Progenitor cell of endocrine pancreas (in vitro differentiated cells): ENCODE measurements at regions not wholly inside any gene's neighbourhood (a gene's known extent, or its start where the extent isn't known, plus 50 kb on each side); places are given as distances from the start of the nearest gene placed in this dataset.

Experiments used
- DNase-seq: peaks from one replicate; pipeline ENCODE4 v3.0.0; 2021; ENCODE audit warnings: low spot score; ENCODE audit not compliant: unreplicated experiment
- H3K27ac Mint-ChIP-seq: 2 replicates; pipeline ENCODE4 v1.8.0; 2021; ENCODE audit warnings: mild to moderate bottlenecking, moderate library complexity, mixed read lengths
- H3K27me3 Mint-ChIP-seq: 2 replicates; pipeline ENCODE4 v1.8.0; 2021; ENCODE audit warnings: mixed read lengths
- H3K36me3 Mint-ChIP-seq: 2 replicates; pipeline ENCODE4 v1.8.0; 2022; ENCODE audit warnings: mixed read lengths; ENCODE audit not compliant: insufficient read depth
- H3K4me1 Mint-ChIP-seq: 2 replicates; pipeline ENCODE4 v1.8.0; 2021; ENCODE audit warnings: low read depth, mixed read lengths
- H3K4me3 Mint-ChIP-seq: 2 replicates; pipeline ENCODE4 v1.8.0; 2021; ENCODE audit warnings: low read depth, mild to moderate bottlenecking, moderate library complexity, mixed read lengths
- H3K9me3 Mint-ChIP-seq: 2 replicates; pipeline ENCODE4 v1.8.0; 2021; ENCODE audit warnings: low read depth, mixed read lengths
- CTCF ChIP-seq: fragments of 200-600 bp; sonication (generic); IDR thresholded peaks from one replicate; pipeline ENCODE4 v1.5.0; 2021; ENCODE audit warnings: antibody characterized with exemption, mild to moderate bottlenecking; ENCODE audit not compliant: unreplicated experiment

- Mint-ChIP-seq H3K4me3 (no peak overlapping the region), H3K27ac (no peak overlapping the region), H3K36me3 (peaks cover 1% of the 10 kb centered on the region), H3K27me3 (no peaks in the 10 kb centered on the region), H3K4me1 (no peaks in the 10 kb centered on the region), H3K9me3 (peaks cover 7% of the 10 kb centered on the region)
- no peak for DNase-seq
- no peak for TF ChIP-seq CTCF
Observed at GRCh38 chr2:21346984-21347383, 223.2 kb downstream of the TDRD15 start.

GRCh38 chr2:21353879-21354679, 230.3 kb downstream of the TDRD15 start:
- Mint-ChIP-seq H3K27ac (no peak overlapping the region), H3K9me3 (peaks cover 12% of the 10 kb centered on the region), H3K4me3 (no peak overlapping the region), H3K36me3 (peaks cover 7% of the 10 kb centered on the region), H3K4me1 (peaks cover 16% of the 10 kb centered on the region), H3K27me3 (no peaks in the 10 kb centered on the region)
- no peak for TF ChIP-seq CTCF
- no peak for DNase-seq

- Mint-ChIP-seq H3K27ac (peak overlapping the region; percentile 76), H3K4me3 (no peak overlapping the region), H3K4me1 (peaks cover 16% of the 10 kb centered on the region), H3K27me3 (no peaks in the 10 kb centered on the region), H3K36me3 (peaks cover 7% of the 10 kb centered on the region), H3K9me3 (peaks cover 12% of the 10 kb centered on the region)
- no peak for TF ChIP-seq CTCF
- DNase-seq: no peak
Observed at GRCh38 chr2:21356086-21356856, 232.5 kb downstream of the TDRD15 start.

- peaks cover 7% of the 10 kb centered on the region for H3K36me3 Mint-ChIP-seq
- H3K4me3 Mint-ChIP-seq: no peak overlapping the region
- H3K27ac Mint-ChIP-seq: no peak overlapping the region
Observed at GRCh38 chr2:21356857-21357255, 233.1 kb downstream of the TDRD15 start.

More at GRCh38 chr2:21356857-21357255, 233.1 kb downstream of the TDRD15 start:
- TF ChIP-seq CTCF: no peak
- H3K4me1 Mint-ChIP-seq: peaks cover 16% of the 10 kb centered on the region
- no peaks in the 10 kb centered on the region for H3K27me3 Mint-ChIP-seq
- no peak for DNase-seq
- H3K9me3 Mint-ChIP-seq: peaks cover 12% of the 10 kb centered on the region
